ENCODE measurements at regions not wholly inside any gene's neighbourhood (a gene's known extent, or its start where the extent isn't known, plus 50 kb on each side); places are given as distances from the start of the nearest gene placed in this dataset.
A peak's percentile ranks its signal among the peaks of the same experiment; 100 is the strongest.

DNA sequence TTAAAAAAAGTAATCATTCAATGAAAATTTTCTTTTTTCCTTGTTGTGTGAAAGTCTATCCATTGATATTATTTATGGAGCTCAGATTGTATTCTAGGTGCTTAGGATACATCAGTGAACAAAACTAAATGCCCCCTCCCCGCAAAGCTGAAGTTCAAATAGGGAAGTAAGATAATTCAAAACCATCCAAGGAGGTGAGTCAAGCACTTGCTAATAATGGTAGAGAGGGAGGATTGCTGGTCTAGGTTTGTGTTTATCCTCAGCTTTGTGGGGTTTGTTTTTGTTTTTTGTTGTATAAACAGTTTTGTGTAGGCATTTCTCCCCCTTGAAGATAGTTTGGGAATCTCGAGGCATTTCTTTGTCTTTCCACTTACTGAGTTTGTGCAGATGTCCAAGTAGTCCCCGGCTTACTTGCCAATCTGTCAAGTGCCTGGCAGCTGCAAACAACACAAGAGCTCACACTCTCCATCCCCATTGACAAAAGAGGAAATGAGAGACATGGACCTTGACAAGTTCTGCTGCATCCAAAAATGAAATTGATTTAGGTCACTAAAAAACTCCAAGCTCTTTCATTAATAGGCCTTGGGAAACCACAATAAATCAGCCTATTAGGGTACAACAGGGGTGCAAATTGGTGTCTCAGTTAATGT lies 575.8 kb upstream of the TBL1XR1 start:
- TF ChIP-seq CTCF (IDR thresholded peaks at IDR 0.05; ENCODE audit: low read depth, low read length): no peak
- H3K4me3 ChIP-seq (ENCODE audit: low read depth, low read length): no peak overlapping the region

- TF ChIP-seq CTCF (IDR thresholded peaks at IDR 0.05; ENCODE audit: low read depth, low read length): no peak
- H3K4me3 ChIP-seq (ENCODE audit: low read depth, low read length): no peak overlapping the region
Measured at GRCh38 chr3:177773717-177774116, 576.4 kb upstream of the TBL1XR1 start.

GRCh38 chr3:177776661-177777101 lies 579.4 kb upstream of the TBL1XR1 start:
- no peak overlapping the region for H3K4me3 ChIP-seq (ENCODE audit: low read depth, low read length)
- no peak for TF ChIP-seq CTCF (IDR thresholded peaks at IDR 0.05; ENCODE audit: low read depth, low read length)

DNA sequence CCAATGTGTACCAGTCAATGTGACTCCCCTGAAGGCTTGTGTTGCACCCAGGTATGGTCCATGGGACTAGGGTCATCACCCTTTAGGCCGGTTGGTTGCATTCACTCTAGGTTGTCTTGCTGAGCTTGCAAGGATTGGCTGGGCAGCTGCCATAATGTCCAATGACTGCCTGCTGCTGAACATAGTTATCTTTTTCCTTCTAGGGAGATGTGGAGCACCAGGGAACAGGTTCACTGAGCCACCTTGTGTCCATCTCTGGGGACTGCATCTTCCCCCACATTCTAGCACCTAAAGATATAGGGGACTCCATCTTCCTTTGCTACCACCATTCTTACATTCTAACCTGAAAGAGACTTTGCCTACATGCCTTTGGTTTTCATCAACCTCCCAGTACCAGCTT lies 580.4 kb upstream of the TBL1XR1 start:
- H3K4me3 ChIP-seq (ENCODE audit: low read depth, low read length): no peak overlapping the region
- peak; percentile 64 for TF ChIP-seq CTCF (IDR thresholded peaks at IDR 0.05; ENCODE audit: low read depth, low read length)

- TF ChIP-seq CTCF (IDR thresholded peaks at IDR 0.05; ENCODE audit: low read depth, low read length): no peak
- H3K4me3 ChIP-seq (ENCODE audit: low read depth, low read length): no peak overlapping the region
Measured at GRCh38 chr3:177778633-177779032, 581.4 kb upstream of the TBL1XR1 start.

GRCh38 chr3:177781686-177782161 lies 584.4 kb upstream of the TBL1XR1 start:
- no peak overlapping the region for H3K4me3 ChIP-seq (ENCODE audit: low read depth, low read length)
- no peak for TF ChIP-seq CTCF (IDR thresholded peaks at IDR 0.05; ENCODE audit: low read depth, low read length)

- H3K4me3 ChIP-seq (ENCODE audit: low read depth, low read length): no peak overlapping the region
- no peak for TF ChIP-seq CTCF (IDR thresholded peaks at IDR 0.05; ENCODE audit: low read depth, low read length)
Measured at GRCh38 chr3:177783338-177783737, 586.1 kb upstream of the TBL1XR1 start.

Measured in WI38 (cell line).